Panc1 (cell line): ENCODE measurements at regions not wholly inside any gene's neighbourhood (a gene's known extent, or its start where the extent isn't known, plus 50 kb on each side); places are given as distances from the start of the nearest gene placed in this dataset.

ENCODE experiments used
- ATAC-seq: fragments of 200-7000 bp; cut with Tn5 transposase; 2 replicates; pipeline ENCODE4 v1.9.1; 2020; ENCODE audit warnings: mild to moderate bottlenecking, moderate library complexity
- BruUV-seq: library from RNA; stranded (reverse); fragments of 400-500 nt; replicated peaks from 2 replicates; lab custom pipeline; 2021; lab: Mats Ljungman, UMichigan
- CTCF ChIA-PET: fragments of 300-600 bp; sonication (Branson Sonifier 250); formaldehyde crosslinking; loops from one replicate; lab custom pipeline; 2022; ENCODE audit warnings: antibody characterized with exemption; lab: Charles Lee
- POLR2A ChIA-PET: fragments of 300-600 bp; sonication (Branson Sonifier 250); formaldehyde crosslinking; loops from one replicate; lab custom pipeline; 2022; ENCODE audit warnings: antibody characterized with exemption; lab: Charles Lee
- DNase-seq: peaks from one replicate; pipeline ENCODE4 v3.0.0-alpha.2; 2010; ENCODE audit warnings: low read depth, low spot score
- H3K27ac ChIP-seq: 2 replicates; pipeline ENCODE4 v1.5.1; 2011; ENCODE audit warnings: mild to moderate bottlenecking, low read length, inconsistent platforms
- H3K27me3 ChIP-seq: fragments of 200-500 bp; sonication (Bioruptor generic); 2 replicates; pipeline ENCODE4 v1.6.0; 2014; ENCODE audit warnings: low read length, inconsistent platforms; ENCODE audit not compliant: control insufficient read depth, insufficient read depth
- H3K36me3 ChIP-seq: fragments of 200-500 bp; sonication (Bioruptor generic); 2 replicates; pipeline ENCODE4 v1.5.1; 2014; ENCODE audit warnings: inconsistent platforms, mild to moderate bottlenecking, low read length, moderate library complexity; ENCODE audit not compliant: control insufficient read depth, insufficient read depth
- H3K4me1 ChIP-seq: 2 replicates; pipeline ENCODE4 v1.5.1; 2011; ENCODE audit warnings: inconsistent platforms, mild to moderate bottlenecking, low read length, moderate library complexity; ENCODE audit not compliant: control insufficient read depth, insufficient read depth
- H3K4me3 ChIP-seq, 2 experiments: 2 replicates each; pipeline ENCODE4 v1.5.1; 2011 to 2012; ENCODE audit warnings: low read depth in 2 of 2, low read length in 2 of 2, mild to moderate bottlenecking in 2 of 2, inconsistent platforms in 1 of 2, moderate library complexity in 1 of 2
- H3K9me3 ChIP-seq: fragments of 200-500 bp; sonication (Bioruptor generic); 2 replicates; pipeline ENCODE4 v1.5.1; 2014; ENCODE audit warnings: low read depth, mild to moderate bottlenecking, inconsistent platforms, low read length, moderate library complexity; ENCODE audit not compliant: control insufficient read depth, insufficient read depth
- POLR2AphosphoS5 ChIP-seq: IDR thresholded peaks from 2 replicates; pipeline ENCODE4 v1.6.1; 2012; ENCODE audit warnings: mild to moderate bottlenecking, low read depth, low read length, moderate library complexity
- SIN3A ChIP-seq: IDR thresholded peaks from 2 replicates; pipeline ENCODE4 v1.6.1; 2012; ENCODE audit warnings: low read depth, mild to moderate bottlenecking, low read length, moderate library complexity, borderline replicate concordance; ENCODE audit not compliant: insufficient read depth
- TCF7L2 ChIP-seq: IDR thresholded peaks from 2 replicates; pipeline ENCODE4 v1.6.1; 2011; ENCODE audit warnings: mild to moderate bottlenecking, low read depth, low read length, inconsistent platforms
- in situ Hi-C: cut with HindIII; loops from 2 replicates; pipeline ENCODE4 v1.10.0; 2016; ENCODE audit warnings: low sequenced_read_pairs, low pct_unique_long_range_greater_than_20kb
- intact Hi-C: fragments of 100-400 bp; cut with micrococcal nuclease; formaldehyde crosslinking; loops from one replicate; pipeline ENCODE4 v1.10.0; 2022; ENCODE audit not compliant: unreplicated experiment
- TF ChIP-seq, protein P1 (sequence below): fragments of 450-650 bp; IDR thresholded peaks from 2 replicates; pipeline ENCODE4 v1.5.1; 2017; ENCODE audit warnings: mild to moderate bottlenecking
- TF ChIP-seq, protein P2 (sequence below), 2 experiments: IDR thresholded peaks; 2 replicates each; pipeline ENCODE4 v1.6.1; 2011 to 2012; ENCODE audit warnings: low read depth in 2 of 2, control low read depth in 1 of 2, low read length in 1 of 2, mild to moderate bottlenecking in 1 of 2, moderate library complexity in 1 of 2; ENCODE audit not compliant: insufficient read depth in 1 of 2

- H3K36me3 ChIP-seq: no peaks in the 10 kb centered on the region
- H3K4me1 ChIP-seq: no peaks in the 10 kb centered on the region
- ChIA-PET CTCF (no interaction called here), POLR2A (no interaction called here)
- H3K27ac ChIP-seq: no peak overlapping the region
- in situ Hi-C loops: no loop called here
- H3K4me3 ChIP-seq: no peak overlapping the region
- DNase-seq: no peak
- intact Hi-C loops: no loop called here
- H3K9me3 ChIP-seq: no peaks in the 10 kb centered on the region
- TF ChIP-seq, protein P1, sequence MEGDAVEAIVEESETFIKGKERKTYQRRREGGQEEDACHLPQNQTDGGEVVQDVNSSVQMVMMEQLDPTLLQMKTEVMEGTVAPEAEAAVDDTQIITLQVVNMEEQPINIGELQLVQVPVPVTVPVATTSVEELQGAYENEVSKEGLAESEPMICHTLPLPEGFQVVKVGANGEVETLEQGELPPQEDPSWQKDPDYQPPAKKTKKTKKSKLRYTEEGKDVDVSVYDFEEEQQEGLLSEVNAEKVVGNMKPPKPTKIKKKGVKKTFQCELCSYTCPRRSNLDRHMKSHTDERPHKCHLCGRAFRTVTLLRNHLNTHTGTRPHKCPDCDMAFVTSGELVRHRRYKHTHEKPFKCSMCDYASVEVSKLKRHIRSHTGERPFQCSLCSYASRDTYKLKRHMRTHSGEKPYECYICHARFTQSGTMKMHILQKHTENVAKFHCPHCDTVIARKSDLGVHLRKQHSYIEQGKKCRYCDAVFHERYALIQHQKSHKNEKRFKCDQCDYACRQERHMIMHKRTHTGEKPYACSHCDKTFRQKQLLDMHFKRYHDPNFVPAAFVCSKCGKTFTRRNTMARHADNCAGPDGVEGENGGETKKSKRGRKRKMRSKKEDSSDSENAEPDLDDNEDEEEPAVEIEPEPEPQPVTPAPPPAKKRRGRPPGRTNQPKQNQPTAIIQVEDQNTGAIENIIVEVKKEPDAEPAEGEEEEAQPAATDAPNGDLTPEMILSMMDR: no peak
- TF ChIP-seq, protein P2, sequence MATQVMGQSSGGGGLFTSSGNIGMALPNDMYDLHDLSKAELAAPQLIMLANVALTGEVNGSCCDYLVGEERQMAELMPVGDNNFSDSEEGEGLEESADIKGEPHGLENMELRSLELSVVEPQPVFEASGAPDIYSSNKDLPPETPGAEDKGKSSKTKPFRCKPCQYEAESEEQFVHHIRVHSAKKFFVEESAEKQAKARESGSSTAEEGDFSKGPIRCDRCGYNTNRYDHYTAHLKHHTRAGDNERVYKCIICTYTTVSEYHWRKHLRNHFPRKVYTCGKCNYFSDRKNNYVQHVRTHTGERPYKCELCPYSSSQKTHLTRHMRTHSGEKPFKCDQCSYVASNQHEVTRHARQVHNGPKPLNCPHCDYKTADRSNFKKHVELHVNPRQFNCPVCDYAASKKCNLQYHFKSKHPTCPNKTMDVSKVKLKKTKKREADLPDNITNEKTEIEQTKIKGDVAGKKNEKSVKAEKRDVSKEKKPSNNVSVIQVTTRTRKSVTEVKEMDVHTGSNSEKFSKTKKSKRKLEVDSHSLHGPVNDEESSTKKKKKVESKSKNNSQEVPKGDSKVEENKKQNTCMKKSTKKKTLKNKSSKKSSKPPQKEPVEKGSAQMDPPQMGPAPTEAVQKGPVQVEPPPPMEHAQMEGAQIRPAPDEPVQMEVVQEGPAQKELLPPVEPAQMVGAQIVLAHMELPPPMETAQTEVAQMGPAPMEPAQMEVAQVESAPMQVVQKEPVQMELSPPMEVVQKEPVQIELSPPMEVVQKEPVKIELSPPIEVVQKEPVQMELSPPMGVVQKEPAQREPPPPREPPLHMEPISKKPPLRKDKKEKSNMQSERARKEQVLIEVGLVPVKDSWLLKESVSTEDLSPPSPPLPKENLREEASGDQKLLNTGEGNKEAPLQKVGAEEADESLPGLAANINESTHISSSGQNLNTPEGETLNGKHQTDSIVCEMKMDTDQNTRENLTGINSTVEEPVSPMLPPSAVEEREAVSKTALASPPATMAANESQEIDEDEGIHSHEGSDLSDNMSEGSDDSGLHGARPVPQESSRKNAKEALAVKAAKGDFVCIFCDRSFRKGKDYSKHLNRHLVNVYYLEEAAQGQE (IDR thresholded peaks at IDR 0.05; ENCODE audit: insufficient read depth in 1 of 2, low read depth in 2 of 2, low read length in 1 of 2): no peak
- TF ChIP-seq TCF7L2: no peak
- no peak for TF ChIP-seq POLR2AphosphoS5
- TF ChIP-seq SIN3A: no peak
- no peak for ATAC-seq
- BruUV-seq: no TSS peak
- no peaks in the 10 kb centered on the region for H3K27me3 ChIP-seq
These were observed 81.3 kb downstream of the TEX29 start for GRCh38 chr13:111401755-111402154.

- intact Hi-C loops: no loop called here
These were observed 82.0 kb downstream of the TEX29 start for GRCh38 chr13:111402441-111402840.

More at GRCh38 chr13:111402441-111402840, 82.0 kb downstream of the TEX29 start:
- Histone ChIP-seq H3K36me3 (no peaks in the 10 kb centered on the region), H3K4me3 (no peak overlapping the region), H3K27me3 (no peaks in the 10 kb centered on the region), H3K9me3 (no peaks in the 10 kb centered on the region), H3K27ac (no peak overlapping the region), H3K4me1 (no peaks in the 10 kb centered on the region)
- DNase-seq: no peak
- ChIA-PET POLR2A (no interaction called here), CTCF (no interaction called here)
- BruUV-seq: no TSS peak
- ATAC-seq: no peak
- TF ChIP-seq POLR2AphosphoS5 (no peak), SIN3A (no peak)
- TF ChIP-seq, protein P1: no peak
- in situ Hi-C loops: no loop called here
